NCI-H1092 treated with DMSO at 0.1 percent for 48 hours (cell line): ENCODE measurements at regions not wholly inside any gene's neighbourhood (a gene's known extent, or its start where the extent isn't known, plus 50 kb on each side); places are given as distances from the start of the nearest gene placed in this dataset.

Experiments used
- DNase-seq: peaks from one replicate; lab custom pipeline; 2025; lab: John Stamatoyannopoulos, UW

GRCh38 chr11:92536883-92537282, 312.3 kb downstream of the FAT3 start:
- DNase-seq = no peak

- peak; percentile 30 for DNase-seq
Observed at GRCh38 chr11:92540096-92540495, 315.5 kb downstream of the FAT3 start.

GRCh38 chr11:92545906-92546471, 321.4 kb downstream of the FAT3 start:
- DNase-seq = no peak

- no peak for DNase-seq
Observed at GRCh38 chr11:92546603-92547002, 322.0 kb downstream of the FAT3 start.

GRCh38 chr11:92550411-92550810, 325.8 kb downstream of the FAT3 start:
- DNase-seq = peak; percentile 96

- DNase-seq = no peak
Observed at GRCh38 chr11:92550871-92551270, 326.3 kb downstream of the FAT3 start.

GRCh38 chr11:92552942-92553341, 328.3 kb downstream of the FAT3 start:
- DNase-seq = peak; percentile 11

GRCh38 chr11:92554688-92555087, 330.1 kb downstream of the FAT3 start:
- no peak for DNase-seq

GRCh38 chr11:92556431-92556830, 331.8 kb downstream of the FAT3 start:
- DNase-seq = no peak

GRCh38 chr11:92557879-92558278, 333.3 kb downstream of the FAT3 start:
- no peak for DNase-seq

GRCh38 chr11:92558323-92558722, 333.7 kb downstream of the FAT3 start:
- DNase-seq = peak; percentile 99

GRCh38 chr11:92569726-92570125, 345.1 kb downstream of the FAT3 start:
- DNase-seq = no peak

GRCh38 chr11:92572559-92572958, 347.9 kb downstream of the FAT3 start:
- no peak for DNase-seq

GRCh38 chr11:92576315-92576714, 351.7 kb downstream of the FAT3 start:
- no peak for DNase-seq

GRCh38 chr11:92580908-92581307, 356.3 kb downstream of the FAT3 start:
- DNase-seq = no peak

GRCh38 chr11:92588393-92588792, 363.8 kb downstream of the FAT3 start:
- no peak for DNase-seq

- no peak for DNase-seq
Observed at GRCh38 chr11:92589512-92589911, 364.9 kb downstream of the FAT3 start.

- no peak for DNase-seq
Observed at GRCh38 chr11:92591521-92591920, 366.9 kb downstream of the FAT3 start.

- DNase-seq = no peak
Observed at GRCh38 chr11:92594251-92594650, 369.6 kb downstream of the FAT3 start.

- no peak for DNase-seq
Observed at GRCh38 chr11:92595052-92595451, 370.4 kb downstream of the FAT3 start.

- no peak for DNase-seq
Observed at GRCh38 chr11:92596596-92597317, 372.1 kb downstream of the FAT3 start.

GRCh38 chr11:92601048-92601447, 368.4 kb upstream of the MTNR1B start:
- no peak for DNase-seq

GRCh38 chr11:92605667-92606066, 363.8 kb upstream of the MTNR1B start:
- DNase-seq = no peak
